ENCODE measurements at regions not wholly inside any gene's neighbourhood (a gene's known extent, or its start where the extent isn't known, plus 50 kb on each side); places are given as distances from the start of the nearest gene placed in this dataset.
"Not testable (repeated sequence)": the region's sequence is repeated elsewhere in the genome, so short reads cannot be mapped to it uniquely, and the experiment has no call there.

DNA sequence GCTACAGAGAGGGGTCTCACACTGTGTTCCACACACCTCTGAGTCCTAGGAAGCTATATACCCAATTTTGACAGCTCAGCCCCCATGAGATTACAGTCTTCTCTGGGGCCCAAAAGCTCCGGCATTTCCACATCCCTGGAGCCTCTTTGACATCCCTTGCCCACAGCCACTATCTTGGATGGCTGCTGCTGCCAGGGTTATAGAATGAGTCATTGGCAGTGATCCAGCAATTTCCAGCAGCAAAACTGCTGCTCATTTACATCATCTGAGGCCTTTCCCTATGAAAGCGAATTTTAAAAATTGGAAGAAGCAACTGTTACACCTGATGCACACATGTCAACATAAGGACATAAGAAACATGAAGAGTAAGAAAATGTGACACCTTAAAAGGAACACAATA lies 590.7 kb downstream of the MEI4 start:
- DNase-seq, result no peak

DNA sequence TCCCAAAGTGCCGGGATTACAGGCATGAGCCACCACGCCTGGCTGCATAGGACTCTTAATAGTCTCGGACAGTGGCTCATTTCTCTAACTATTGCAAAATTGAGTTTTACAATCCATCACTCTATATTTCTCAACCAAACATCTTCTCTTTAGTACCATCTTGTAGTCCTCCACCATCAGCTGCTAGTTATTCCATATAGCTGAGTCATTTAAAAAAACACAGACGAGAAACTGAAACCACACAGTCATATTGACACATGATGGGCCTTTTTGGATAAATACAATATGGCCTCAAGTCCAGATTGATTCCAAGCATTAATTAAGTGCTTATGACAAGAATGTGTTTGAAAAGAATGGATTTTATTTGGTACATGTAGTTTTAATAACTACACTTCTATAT lies 599.1 kb downstream of the MEI4 start:
- DNase-seq, result no peak

DNA sequence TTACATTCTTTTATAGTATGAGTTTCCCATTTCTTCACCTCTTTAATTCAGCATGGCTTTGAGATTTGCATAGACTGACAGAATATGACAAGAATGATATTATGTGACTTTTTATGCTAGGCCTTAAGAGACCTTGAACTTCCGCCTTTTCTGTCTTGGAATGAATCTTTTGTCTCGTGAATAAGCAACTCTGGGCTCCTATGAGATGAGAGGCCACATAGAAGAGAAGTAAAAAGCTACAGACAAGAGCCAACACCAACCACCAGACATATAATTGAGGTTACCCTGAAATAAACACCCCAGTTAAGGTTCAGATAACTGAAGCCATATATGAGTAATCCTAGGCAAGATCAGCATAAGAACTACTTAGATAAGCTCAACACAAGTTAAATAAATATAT lies 600.8 kb downstream of the MEI4 start:
- no peak for DNase-seq

DNA sequence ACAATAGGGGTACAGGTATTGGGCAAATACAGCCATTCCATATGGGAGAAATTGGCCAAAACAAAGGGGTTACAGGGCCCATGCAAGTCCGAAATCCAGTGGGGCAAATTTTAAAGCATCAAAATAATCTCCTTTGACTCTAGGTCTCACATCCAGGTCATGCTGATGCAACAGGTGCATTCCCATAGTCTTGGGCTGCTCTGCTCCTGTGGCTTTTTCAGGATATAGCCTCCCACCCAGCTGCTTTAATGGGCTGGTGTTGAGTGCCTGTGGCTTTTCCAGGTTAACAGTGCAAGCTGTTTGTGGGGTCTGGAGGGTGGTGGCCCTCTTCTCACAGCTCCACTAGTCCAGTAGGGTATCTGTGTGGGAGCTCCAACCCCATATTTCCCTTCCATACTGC lies 607.1 kb downstream of the MEI4 start:
- DNase-seq, result no peak

DNA sequence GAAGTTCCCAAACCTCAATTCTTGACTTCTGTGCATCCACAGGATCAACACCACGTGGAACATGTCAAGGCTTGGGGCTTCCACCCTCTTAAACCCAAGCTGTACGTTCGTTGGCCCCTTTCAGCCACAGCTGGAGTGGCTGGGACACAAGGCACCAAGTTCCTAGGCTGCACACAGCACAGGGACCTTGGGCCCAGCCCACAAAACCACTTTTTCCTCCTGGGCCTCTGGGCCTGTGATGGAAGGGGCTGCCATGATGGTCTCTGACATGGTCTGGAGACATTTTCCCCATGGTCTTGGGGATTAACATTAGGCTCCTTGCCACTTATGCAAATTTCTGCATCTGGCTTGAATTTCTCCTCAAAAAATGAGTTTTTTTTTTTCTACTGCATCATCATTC lies 606.9 kb upstream of the IRAK1BP1 start:
- not testable (repeated sequence) for DNase-seq

DNA sequence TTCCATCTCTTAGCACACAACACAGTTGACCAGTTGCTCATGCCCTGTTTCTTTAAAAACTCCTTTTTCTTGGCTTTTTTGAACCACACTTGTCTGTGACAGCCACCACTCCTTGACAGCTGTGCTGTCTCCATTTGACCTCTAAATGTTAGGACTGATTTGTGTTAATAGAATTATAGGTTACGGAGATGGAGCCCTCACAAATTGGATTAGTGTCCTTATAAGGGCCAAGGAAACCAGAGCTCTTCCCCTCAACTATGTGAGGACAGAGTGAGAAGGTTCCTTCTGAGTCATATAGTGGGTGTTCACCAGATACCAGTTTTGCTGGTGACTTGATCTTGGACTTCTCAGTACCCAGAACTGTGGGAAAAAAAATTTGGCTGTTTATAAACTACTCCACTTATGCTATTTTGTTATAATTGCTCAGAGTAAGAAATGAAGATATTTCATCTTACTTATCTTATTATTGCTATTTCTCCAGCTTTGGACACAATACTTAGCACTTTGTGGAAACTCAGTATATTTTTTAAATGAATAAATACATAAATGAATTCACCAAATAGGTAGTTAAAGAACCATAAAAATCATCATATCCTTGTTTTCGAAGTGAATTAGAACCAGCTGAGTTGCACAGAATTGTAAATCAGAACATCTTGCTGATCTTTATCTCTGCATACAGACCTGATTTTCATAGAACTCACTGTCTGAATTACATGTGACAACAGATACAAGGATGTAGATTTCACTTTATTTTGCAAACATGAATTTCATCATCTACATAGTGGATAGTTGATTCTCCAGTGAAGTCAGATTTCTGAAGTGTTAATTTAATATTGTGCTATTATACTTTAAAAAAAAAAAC lies 598.5 kb upstream of the IRAK1BP1 start:
- no peak for DNase-seq

DNA sequence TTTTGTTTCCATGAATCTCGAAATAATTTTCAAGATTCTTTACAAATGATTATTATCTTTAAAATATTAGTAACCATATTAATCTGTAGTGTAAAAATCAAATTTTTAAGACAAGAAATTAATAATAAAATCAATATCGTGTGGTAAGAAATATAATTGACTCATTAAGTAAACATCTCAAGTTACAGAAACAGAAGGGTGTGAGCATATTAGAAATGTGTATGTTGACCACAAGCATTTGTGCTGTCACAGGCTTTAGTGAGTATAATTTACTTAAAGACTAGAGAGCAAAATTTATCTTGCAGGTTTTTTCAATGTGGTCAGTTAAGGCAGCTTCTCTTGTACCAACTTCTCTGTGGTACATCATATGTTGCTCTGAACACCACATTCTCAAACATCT lies 566.5 kb upstream of the IRAK1BP1 start:
- no peak for DNase-seq

DNA sequence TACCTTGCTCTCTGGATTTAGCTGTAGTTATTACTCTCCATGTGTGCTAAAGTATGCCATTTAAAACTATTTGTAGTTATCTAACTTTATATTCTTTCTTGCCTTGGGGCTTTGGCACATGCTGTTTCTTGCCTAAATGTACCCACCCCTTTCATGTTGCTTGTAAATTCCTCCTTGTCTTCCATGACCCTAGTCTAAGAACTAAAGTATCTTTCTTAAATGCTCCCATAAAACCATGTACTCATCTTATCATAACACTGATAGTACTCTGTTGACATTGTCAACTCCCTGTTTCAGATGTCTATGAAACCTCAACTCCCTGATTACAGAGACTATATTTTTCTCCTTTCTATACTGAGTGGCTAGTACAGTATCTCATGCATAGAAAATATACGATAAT lies 564.9 kb upstream of the IRAK1BP1 start:
- DNase-seq, result no peak

DNA sequence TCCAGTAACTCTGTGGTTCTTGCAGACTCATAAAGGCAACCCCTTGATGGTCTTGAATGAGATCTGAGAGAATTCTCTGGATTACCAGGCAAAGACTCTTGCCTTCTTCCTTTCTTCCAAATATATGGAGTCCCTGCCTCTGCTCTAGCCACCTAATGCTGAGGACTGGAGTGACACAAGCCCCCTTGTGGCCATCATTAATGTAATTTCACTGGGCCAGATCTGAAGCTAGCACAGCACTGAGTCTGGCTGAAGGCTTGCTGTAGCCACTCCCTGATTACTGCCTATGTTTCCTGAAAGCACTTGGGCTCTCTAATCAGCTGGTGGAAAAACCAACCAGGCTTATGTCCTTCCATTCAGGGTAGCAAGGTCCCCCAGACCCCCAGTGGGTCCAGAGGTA lies 559.3 kb upstream of the IRAK1BP1 start:
- DNase-seq, result no peak

DNA sequence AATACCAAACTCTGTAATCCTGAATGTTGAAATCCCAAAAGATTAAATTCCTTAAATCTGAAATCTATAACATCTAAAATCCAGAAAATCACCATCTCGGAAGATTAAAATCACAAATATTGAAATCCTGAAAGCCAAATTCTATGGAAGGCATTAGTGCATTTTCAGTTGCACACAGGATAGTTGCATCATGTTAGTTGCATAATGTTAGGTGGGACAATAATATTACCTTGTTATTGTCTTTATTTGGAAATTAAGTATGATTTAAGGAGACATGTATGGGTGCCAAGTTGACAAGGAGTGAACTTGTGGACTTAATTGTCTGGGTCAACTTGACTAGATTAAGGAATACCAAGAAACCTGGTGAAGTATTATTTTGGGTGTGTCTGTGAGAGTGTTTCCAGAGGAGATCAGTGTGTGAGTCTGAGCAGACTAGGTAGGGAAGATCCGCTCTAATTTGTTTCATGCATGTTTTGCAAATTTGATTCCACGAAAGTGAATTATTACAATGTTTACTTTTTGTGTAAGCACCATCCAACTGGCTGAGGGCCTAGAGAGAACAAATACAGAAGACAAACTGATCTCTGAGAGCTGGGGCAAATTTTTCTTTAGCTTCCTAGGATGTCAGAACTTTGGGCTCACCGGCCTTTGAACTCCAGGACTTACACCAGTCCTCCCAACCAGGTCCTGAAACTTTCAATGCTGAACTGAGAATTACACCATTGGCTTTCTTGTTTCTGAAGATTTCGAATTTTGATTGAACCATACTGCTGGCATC lies 545.1 kb upstream of the IRAK1BP1 start:
- no peak for DNase-seq

DNA sequence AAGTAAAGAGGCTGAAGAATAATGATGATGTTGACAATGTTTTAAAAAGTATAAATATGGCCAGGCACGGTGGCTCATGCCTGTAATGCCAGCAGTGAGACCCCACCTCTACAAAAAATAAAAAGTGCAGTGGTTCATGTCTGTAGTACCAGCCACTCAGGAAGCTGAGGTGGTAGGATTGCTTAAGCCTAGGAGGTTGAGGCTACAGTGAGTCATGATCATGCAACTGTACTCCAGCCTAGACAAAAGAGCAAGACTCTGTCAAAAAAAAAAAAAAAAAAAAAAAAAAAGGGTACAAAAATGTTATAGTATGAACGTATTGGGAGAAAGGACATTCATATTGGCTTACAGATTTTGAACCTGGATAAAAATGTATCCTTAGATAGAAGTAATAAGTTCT lies 543.1 kb upstream of the IRAK1BP1 start:
- no peak for DNase-seq

DNA sequence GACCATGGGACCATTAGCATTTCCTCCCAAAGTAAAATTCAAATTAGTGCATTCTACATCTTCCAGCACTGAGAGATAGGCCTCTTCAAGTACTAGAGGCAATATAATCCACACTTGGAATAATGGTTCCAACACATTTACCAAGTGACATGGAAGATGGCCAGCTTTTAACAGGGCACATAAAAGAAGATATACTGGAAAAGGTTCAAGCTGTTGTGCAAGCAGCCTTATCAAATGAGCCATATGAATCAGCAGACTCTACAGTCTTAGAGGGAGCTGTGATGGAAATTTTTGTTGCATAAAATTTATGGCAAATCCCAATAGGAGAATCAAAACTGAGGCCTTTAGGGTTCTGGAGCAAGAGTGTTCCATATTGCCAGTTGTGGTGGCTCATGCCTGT lies 526.6 kb upstream of the IRAK1BP1 start:
- no peak for DNase-seq

DNA sequence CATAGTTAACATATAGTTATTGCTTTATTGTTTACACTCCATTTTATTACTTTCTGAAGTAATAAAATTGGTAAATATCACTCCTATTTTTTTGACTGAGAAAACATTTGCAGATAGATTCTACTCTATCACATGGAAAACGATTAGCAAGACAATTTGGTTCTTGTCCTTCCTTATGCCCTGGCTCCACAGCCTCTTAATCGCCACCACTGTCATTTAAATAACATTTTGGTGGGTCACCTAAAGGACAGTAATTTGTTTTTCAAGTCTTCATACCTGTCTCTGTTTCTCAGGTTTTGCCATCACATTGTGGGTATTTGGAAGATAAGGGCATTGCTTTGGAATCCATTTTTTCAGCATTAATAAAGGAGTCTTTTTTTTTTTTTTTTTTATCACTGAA lies 521.5 kb upstream of the IRAK1BP1 start:
- no peak for DNase-seq

DNA sequence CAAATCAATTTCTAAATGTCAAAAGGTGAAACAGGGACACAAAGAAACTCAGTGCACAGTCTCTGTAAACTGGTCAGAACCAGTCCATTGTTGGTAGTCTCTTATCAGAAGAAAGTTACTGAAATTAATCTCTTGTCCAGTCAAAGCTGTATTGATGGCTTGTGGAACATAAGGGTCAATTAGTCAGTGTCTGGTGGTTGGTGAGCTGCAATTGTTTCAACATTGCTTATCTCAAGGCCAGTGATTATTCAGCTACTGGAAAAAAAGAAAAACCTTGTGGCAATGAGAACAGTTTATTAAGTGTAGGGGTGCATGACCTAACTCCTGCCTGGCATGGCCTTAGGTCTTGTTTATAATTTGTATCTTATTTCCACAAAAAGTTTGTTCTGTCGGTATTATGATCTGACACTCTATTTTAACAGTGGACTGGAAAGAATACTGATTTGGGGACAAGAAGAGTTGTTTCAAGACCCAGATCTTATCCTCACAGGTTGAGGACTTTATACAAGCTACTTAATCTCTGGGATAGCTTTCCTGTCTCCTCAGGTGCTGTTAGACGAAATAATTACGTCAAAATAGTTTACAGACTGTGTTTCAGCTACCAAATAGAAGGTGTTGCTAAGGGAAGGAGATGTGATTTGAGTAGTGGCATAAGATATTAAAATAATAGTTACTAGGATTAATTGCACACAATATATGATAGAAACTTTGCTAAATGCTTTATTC lies 520.0 kb upstream of the IRAK1BP1 start:
- DNase-seq, result no peak

DNA sequence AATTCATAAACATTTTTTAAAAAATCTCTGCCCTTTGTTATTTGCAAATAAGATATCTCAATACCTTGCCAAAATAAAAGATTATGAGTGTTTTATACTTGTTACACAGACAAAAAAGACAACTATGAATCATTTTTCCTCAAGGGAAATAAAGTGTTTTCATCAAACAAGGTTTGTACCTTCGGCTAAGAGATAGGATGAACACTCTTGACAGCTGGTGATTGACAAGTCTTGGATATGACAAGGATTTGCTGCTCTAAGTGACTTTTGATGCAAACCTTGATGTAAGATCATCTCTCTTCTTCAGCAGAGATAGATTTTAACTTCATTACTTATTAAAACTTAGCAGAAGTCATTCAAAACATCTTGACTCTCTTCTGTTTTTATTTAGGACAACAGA lies 514.3 kb upstream of the IRAK1BP1 start:
- DNase-seq, result no peak

DNA sequence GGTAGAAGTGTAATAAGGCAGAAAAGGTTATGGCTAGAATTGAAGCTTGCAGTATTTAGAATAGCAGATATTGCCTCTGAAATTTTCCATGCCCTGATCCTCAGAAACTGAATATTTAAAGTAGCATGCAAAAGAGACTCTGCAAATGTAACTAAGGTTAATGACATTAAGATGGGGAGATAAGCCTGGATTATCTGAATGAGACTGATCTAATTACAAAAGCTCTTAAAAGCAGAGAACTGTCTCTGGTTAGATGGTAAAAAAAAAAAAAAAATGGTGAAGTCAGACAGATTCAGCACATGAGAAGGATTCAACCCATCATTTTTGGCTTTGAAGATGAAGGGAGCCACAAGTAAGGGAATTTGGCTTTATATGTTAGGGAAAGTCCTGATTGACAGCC lies 503.7 kb upstream of the IRAK1BP1 start:
- no peak for DNase-seq

DNA sequence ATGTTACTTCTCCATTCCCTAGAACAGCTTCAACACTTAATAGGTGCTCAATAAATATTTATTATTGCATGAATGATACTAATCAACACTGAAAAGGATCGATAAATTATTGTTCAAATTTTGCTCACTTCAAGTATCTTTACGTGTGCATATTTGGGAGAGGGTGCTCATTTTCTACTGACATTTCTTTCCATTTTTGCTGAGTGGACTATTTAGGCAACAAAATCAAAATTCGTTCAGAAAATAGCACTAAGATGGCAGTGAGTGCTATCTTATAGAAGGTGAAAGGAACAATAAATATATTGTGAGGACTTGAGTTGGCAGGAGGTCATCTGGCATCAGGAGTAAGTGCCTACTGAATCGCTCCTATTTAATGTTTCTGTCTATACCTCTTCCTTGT lies 501.9 kb upstream of the IRAK1BP1 start:
- no peak for DNase-seq

DNA sequence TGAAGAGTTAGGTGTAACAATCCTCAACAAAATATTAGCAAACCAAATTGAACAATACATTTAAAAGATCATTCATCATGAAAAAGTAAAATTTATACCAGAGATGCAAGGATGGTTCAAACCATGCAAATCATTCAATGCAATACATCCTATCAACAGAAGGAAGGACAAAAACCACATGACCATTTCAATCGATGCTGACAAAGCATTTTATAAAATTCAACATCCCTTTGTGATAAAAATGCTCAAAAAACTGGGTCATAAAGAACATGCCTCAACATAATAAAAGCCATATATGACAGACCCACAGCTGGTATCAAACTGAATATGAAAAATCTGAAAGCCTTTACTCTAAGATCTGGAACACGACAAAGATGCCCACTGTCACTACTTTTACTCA lies 490.3 kb upstream of the IRAK1BP1 start:
- no peak for DNase-seq

DNA sequence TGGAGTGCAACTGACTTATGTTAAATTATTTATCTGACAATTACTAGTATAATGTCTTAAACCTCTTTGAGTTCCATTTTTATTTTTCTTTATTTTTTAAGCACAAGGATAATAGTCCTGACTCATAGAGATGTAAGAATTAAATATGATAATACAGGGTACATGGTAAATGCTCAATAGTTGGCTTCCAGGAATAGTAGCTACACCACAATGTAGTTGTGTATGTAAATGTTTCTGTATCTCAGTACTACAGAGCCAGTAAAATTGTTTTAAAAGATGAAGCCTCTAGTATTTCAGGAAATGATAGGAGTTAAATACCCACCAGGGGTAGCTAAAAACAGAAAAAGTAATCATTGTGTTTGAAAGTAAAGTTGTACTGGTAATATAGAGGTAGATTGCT lies 487.4 kb upstream of the IRAK1BP1 start:
- DNase-seq, result no peak

DNA sequence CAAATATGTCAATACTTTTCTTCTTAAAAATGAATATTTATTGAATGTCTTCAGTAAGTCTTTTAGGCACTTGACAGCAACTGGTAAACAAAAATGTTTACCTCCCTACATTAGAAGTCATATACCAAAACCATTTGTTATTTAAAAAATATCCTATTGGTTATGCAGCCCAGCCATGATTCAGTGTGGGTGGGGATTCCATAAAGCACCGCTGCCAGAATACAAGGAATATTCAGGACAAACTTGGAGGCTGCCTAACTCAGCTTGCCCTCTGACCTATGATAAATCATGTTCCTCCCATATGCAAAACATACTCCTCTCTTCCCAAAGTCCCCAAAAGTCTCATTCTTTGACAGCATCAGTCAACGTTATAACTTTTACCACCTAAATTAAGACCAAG lies 486.8 kb upstream of the IRAK1BP1 start:
- no peak for DNase-seq

DNA sequence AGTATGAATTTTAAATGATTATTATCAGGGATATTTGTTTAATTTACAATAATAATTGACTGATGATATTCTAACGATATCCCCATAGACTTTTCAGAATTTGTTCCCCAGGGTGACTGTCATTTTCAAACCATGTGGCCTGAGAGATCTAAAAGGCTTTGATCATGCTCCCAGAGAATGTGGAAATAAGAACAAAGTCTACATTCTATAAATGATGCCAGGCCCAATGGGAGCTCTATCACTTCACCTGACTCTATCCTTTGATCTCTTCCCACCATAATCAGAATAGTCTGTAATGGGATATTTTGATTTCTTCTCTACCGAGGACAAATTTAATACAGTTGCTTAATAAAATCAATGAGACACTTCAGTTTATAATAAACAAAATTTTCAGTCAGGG lies 483.4 kb upstream of the IRAK1BP1 start:
- no peak for DNase-seq

DNA sequence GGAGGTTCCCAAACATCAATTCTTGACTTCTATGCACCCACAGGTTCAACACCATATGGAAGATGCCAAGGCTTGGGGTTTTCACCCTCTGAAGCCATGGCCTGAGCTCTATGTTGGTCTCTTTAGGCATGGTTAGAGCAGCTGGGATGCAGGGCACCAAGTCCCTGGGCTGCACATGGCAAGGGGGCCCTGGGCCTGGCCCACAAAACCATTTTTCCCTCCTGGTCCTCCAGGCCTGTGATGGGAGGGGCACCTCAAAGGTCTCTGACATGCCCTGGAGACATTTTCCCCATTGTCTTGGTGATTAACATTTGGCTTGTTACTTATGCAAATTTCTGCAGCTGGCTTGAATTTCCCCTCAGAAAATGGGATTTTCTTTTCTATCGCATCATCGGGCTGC lies 480.5 kb upstream of the IRAK1BP1 start:
- not testable (repeated sequence) for DNase-seq

DNA sequence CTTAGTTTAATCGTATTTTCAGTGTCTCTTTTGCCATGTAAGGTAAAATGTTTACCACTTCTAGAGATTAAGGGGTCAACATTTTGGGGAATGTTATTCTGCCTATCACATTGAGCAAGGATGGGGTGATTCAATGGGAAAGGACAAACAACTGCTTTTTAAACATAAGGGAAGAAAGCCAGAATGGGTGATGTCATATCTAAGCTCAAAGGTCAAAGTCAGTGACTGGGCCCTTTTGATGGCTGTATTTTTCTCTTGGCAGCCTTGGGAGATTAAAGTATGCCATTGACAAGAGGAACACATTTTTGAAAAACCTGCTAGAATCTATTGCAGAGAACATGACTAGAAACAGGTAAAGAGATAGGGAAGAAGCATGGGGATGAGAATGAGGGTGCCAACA lies 477.3 kb upstream of the IRAK1BP1 start:
- no peak for DNase-seq

DNA sequence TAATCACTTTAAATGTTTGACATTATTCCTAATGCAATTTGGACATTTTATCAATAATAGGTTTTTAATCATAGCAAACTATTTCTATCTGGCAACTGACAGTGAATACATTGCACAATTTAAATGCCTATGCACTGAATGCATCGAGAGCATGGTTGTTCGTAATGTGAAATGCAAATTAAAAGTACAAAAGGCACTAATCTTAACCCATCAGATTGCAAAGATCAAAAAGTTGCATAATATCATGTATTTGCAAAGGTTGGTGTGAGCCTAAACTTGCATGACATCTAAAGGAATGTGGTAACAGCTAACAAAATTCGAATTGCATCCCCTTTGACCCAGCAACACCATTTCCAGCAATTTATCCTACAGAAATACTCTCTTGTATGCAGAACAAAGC lies 469.9 kb upstream of the IRAK1BP1 start:
- DNase-seq, result no peak

Data from NCI-H146 (cell line).